Mesothelial cell of epicardium (in vitro differentiated cells): ENCODE measurements at regions not wholly inside any gene's neighbourhood (a gene's known extent, or its start where the extent isn't known, plus 50 kb on each side); places are given as distances from the start of the nearest gene placed in this dataset.

Experiments used
- DNase-seq, 2 experiments: peaks; one replicate each; pipeline ENCODE4 v3.0.0; 2021; ENCODE audit warnings: low spot score in 2 of 2; ENCODE audit not compliant: unreplicated experiment in 2 of 2
- H3K27ac Mint-ChIP-seq: 2 replicates; pipeline ENCODE4 v1.8.0; 2021; ENCODE audit warnings: mixed read lengths
- H3K27me3 Mint-ChIP-seq: 2 replicates; pipeline ENCODE4 v1.8.0; 2021; ENCODE audit warnings: low read depth, mixed read lengths
- H3K36me3 Mint-ChIP-seq: 2 replicates; pipeline ENCODE4 v1.8.0; 2021; ENCODE audit warnings: mixed read lengths
- H3K4me1 Mint-ChIP-seq: 2 replicates; pipeline ENCODE4 v1.8.0; 2021; ENCODE audit warnings: mixed read lengths
- H3K4me3 Mint-ChIP-seq: 2 replicates; pipeline ENCODE4 v1.8.0; 2021; ENCODE audit warnings: mild to moderate bottlenecking, moderate library complexity, mixed read lengths
- H3K9me3 Mint-ChIP-seq: 2 replicates; pipeline ENCODE4 v1.8.0; 2021; ENCODE audit warnings: mixed read lengths
- TF ChIP-seq, protein P1 (sequence below): fragments of 200-600 bp; sonication (generic); IDR thresholded peaks from one replicate; pipeline ENCODE4 v1.5.0; 2021; ENCODE audit warnings: antibody characterized with exemption; ENCODE audit not compliant: unreplicated experiment

DNA sequence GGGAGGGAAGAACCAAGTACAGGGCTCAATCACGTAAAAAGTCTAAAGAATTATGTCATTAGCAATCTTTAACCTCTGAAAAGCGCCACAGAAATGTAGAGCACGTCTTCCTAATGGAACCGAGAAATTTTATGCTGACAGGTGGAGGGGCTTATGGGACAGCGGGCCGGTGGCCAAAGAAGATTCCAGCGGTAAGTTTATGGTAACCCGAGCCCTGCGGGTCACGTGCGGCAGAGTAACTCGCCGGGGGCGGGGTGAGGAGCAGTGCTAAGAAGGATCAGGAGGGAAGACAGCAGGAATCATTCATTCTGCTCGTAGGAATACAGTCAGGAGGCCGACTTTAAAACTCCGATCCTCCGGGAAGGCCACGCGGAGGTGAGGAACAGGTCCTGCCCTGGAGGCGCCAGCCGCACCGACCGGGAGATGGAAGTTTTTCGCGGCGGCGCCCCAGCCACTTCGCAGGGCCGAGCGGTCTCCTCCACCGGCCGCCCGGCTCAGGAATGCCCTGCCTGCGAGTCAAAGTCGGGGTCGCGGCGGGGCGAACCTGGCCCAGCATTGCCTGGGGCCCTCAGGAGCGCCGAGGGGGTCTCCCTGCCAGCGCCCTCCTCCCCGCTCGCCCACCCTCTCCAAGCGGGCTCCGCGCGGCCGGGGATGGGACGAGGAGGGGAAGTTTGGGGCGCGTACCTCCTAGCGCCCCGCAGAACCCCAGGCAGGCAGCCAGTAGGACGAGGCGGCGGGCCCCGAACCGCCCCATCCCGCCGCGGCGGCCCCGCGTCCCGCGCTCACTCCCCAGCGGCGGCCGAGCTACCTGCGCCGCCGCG, 101.8 kb downstream of the ESM1 start:
- Mint-ChIP-seq H3K4me3 (peak overlapping the region; percentile 78), H3K9me3 (no peaks in the 10 kb centered on the region), H3K36me3 (no peaks in the 10 kb centered on the region), H3K27ac (peak overlapping the region; percentile 93), H3K27me3 (peaks cover 10% of the 10 kb centered on the region), H3K4me1 (peaks cover 22% of the 10 kb centered on the region)
- DNase-seq = peak; percentile 48 to 74
- TF ChIP-seq, protein P1, sequence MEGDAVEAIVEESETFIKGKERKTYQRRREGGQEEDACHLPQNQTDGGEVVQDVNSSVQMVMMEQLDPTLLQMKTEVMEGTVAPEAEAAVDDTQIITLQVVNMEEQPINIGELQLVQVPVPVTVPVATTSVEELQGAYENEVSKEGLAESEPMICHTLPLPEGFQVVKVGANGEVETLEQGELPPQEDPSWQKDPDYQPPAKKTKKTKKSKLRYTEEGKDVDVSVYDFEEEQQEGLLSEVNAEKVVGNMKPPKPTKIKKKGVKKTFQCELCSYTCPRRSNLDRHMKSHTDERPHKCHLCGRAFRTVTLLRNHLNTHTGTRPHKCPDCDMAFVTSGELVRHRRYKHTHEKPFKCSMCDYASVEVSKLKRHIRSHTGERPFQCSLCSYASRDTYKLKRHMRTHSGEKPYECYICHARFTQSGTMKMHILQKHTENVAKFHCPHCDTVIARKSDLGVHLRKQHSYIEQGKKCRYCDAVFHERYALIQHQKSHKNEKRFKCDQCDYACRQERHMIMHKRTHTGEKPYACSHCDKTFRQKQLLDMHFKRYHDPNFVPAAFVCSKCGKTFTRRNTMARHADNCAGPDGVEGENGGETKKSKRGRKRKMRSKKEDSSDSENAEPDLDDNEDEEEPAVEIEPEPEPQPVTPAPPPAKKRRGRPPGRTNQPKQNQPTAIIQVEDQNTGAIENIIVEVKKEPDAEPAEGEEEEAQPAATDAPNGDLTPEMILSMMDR = no peak

DNA sequence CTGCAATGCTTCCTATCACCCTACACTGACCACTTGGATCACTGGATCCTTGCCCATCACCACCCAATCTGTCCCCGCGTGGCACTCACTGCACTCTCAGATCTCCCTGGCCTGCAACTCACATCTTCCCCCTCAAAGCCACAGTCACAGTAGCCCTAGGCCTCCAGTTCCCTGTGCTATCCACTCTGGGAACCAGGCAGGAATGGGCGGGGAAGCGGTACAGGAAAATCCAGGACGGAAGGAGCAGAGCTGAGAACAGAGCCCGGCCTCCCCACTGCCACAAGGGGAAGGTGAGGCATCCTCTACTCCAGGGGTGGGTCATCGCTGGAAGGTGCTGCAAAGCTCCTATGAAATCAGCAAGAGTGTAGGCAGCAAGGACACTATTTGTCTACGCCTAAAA, 102.6 kb downstream of the ESM1 start:
- peaks cover 10% of the 10 kb centered on the region for H3K27me3 Mint-ChIP-seq
- TF ChIP-seq, protein P1 = no peak
- no peak for DNase-seq
- H3K9me3 Mint-ChIP-seq = no peaks in the 10 kb centered on the region
- H3K4me3 Mint-ChIP-seq = peak overlapping the region; percentile 78
- H3K36me3 Mint-ChIP-seq = no peaks in the 10 kb centered on the region
- H3K4me1 Mint-ChIP-seq = peaks cover 22% of the 10 kb centered on the region
- H3K27ac Mint-ChIP-seq = peak overlapping the region; percentile 93

DNA sequence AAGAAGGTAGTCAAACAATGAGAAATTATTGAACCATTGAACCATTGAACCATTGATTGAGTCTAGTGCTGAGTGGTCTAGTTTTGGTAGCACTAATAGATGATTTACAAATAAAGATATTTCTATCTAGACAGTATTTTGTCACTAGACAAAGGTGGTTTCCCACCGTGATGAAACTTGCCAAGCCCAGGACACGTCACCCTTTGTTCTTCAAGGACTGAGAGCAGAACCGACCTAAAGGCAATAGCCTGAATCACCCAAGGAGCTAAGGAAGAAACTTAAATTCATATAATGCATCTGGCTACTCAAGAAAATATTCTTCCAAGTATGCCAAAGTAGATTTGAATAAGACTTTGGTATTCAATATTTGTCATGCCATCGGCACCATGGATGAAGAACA, 103.3 kb downstream of the ESM1 start:
- Mint-ChIP-seq H3K4me3 (no peak overlapping the region), H3K27ac (no peak overlapping the region), H3K36me3 (no peaks in the 10 kb centered on the region), H3K9me3 (no peaks in the 10 kb centered on the region), H3K27me3 (peaks cover 10% of the 10 kb centered on the region), H3K4me1 (peaks cover 22% of the 10 kb centered on the region)
- DNase-seq = no peak
- TF ChIP-seq, protein P1 = no peak

DNA sequence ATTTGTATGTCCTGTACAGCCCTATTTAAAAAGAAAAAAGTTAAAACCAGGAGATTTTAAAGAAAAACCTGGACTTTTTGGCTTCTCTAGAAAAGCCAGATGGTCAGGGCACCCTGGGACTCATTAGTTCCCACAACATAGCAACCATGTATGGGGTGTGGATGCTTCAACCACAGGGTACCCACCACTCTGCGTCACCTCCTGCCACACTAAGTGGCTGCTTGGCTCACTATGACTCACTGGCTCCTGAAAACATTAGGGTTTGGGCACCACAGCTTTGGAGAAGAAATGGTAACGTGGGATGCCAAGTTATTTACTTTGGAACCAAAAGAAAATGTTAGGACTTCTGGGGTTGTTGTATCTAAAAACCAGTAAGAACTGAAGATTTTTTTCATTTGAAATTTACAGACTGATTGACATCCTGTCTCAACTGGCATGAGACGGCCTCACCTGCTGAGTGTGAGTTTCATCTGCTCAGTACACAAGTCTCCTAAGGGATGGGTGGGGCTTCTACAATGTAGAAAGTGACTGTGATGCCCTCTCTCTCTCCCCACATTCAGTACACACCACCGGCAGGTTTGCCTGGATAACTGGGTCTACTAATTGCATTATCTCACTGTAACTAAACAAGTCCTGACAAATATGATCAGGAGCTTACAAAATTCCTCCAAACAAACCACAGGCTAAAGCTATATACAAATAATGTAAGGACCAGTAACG, 103.9 kb downstream of the ESM1 start:
- Mint-ChIP-seq H3K27me3 (peaks cover 13% of the 10 kb centered on the region), H3K36me3 (no peaks in the 10 kb centered on the region), H3K27ac (no peak overlapping the region), H3K9me3 (no peaks in the 10 kb centered on the region), H3K4me1 (peaks cover 20% of the 10 kb centered on the region), H3K4me3 (no peak overlapping the region)
- DNase-seq = no peak
- TF ChIP-seq, protein P1 = no peak

DNA sequence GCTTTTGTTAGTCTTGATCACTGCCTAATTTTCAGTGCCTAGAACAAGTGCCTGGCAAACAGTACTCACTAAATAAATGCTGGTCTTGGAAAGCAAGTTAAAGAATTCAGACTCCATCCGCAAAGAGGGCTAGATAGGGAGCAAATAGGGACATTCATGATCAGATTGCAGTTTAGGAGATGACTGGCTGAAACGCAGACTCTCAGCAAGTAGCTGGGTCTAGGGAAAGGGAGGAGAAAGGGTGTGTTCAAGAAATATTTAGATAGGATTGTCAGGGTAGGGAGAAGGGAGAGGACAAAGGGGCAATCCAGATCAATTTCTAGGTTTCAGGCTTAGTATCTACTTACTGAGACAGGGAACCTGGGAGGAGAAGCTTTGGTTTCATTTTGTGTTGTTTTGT, 108.4 kb downstream of the ESM1 start:
- H3K27ac Mint-ChIP-seq = no peak overlapping the region
- TF ChIP-seq, protein P1 = no peak
- H3K4me1 Mint-ChIP-seq = peaks cover 12% of the 10 kb centered on the region
- no peak for DNase-seq
- H3K36me3 Mint-ChIP-seq = no peaks in the 10 kb centered on the region
- no peaks in the 10 kb centered on the region for H3K9me3 Mint-ChIP-seq
- H3K4me3 Mint-ChIP-seq = no peak overlapping the region
- H3K27me3 Mint-ChIP-seq = peaks cover 3% of the 10 kb centered on the region
